ENCODE measurements at regions not wholly inside any gene's neighbourhood (a gene's known extent, or its start where the extent isn't known, plus 50 kb on each side); places are given as distances from the start of the nearest gene placed in this dataset.

GRCh38 chr6:140068801-140069200 lies 694.4 kb upstream of the CITED2 start:
- TF ChIP-seq ZFX (IDR thresholded peaks at IDR 0.05; ENCODE audit: borderline replicate concordance) = no peak
- TF ChIP-seq CTCF (IDR thresholded peaks at IDR 0.05) = no peak
- H3K27ac ChIP-seq = no peak overlapping the region

GRCh38 chr6:140064366-140064765 lies 689.9 kb upstream of the CITED2 start:
- TF ChIP-seq CTCF (IDR thresholded peaks at IDR 0.05) (no peak), ZFX (IDR thresholded peaks at IDR 0.05; ENCODE audit: borderline replicate concordance) (no peak)
- H3K27ac ChIP-seq = no peak overlapping the region

- H3K27ac ChIP-seq = no peak overlapping the region
- TF ChIP-seq CTCF (IDR thresholded peaks at IDR 0.05) (no peak), ZFX (IDR thresholded peaks at IDR 0.05; ENCODE audit: borderline replicate concordance) (no peak)
Measured at GRCh38 chr6:140063021-140063399, 688.6 kb upstream of the CITED2 start.

GRCh38 chr6:140062043-140063020 lies 687.9 kb upstream of the CITED2 start:
- TF ChIP-seq ZFX (IDR thresholded peaks at IDR 0.05; ENCODE audit: borderline replicate concordance) = no peak
- H3K27ac ChIP-seq = no peak overlapping the region

- no peak overlapping the region for H3K27ac ChIP-seq
- no peak for TF ChIP-seq ZFX (IDR thresholded peaks at IDR 0.05; ENCODE audit: borderline replicate concordance)
- TF ChIP-seq CTCF (IDR thresholded peaks at IDR 0.05) = no peak
Measured at GRCh38 chr6:140061110-140062042, 686.9 kb upstream of the CITED2 start.

- no peak for TF ChIP-seq ZFX (IDR thresholded peaks at IDR 0.05; ENCODE audit: borderline replicate concordance)
- no peak for TF ChIP-seq CTCF (IDR thresholded peaks at IDR 0.05)
- H3K27ac ChIP-seq = no peak overlapping the region
Measured at GRCh38 chr6:140059947-140060346, 685.5 kb upstream of the CITED2 start.

- no peak for TF ChIP-seq ZFX (IDR thresholded peaks at IDR 0.05; ENCODE audit: borderline replicate concordance)
- TF ChIP-seq CTCF (IDR thresholded peaks at IDR 0.05) = no peak
- no peak overlapping the region for H3K27ac ChIP-seq
Measured at GRCh38 chr6:140058863-140059262, 684.4 kb upstream of the CITED2 start.
